ENCODE measurements at regions not wholly inside any gene's neighbourhood (a gene's known extent, or its start where the extent isn't known, plus 50 kb on each side); places are given as distances from the start of the nearest gene placed in this dataset.

DNA sequence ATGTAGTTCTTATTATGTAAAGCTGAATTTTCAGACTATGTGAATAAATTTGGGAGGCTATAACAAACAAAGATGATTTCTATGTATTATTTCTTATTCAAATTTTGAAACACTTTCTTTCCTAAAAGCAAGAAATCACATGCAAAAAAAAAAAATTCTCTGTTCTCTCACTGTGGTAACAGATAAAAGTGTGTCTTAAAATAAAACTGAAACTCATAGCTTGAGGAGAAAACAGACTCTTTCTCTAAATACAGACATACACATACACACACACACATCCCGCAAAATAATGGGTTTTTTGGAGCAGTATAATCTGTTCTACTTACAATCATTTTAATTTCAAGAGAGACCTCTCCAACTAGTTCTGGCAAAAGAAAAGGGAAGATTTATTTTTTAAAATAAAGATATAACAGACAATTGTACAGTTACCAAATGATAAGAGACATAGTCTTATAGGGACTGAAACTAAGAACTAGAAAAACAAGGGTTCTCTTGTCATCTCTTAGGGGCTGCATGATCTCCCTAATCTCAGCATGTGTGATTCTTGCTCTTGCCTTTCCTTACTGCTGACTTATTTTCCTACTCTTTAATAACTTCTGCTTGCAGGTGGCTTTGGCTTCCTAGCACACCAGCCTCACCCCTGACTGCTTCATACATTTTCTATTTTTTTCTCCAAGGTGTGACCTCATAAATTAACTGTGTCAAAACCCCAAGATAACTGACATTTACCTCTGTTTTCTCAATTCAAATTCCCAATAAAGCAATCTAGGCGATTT lies 483.5 kb upstream of the POT1 start:
- Histone ChIP-seq H3K9ac (ENCODE audit: low read length) (no peak overlapping the region), H3K4me2 (ENCODE audit: low read length) (no peak overlapping the region), H3K4me1 (ENCODE audit: insufficient read depth, low read length) (no peaks in the 10 kb centered on the region), H3K27me3 (ENCODE audit: insufficient read depth, low read length) (no peaks in the 10 kb centered on the region), H4K20me1 (ENCODE audit: insufficient read depth, low read length) (no peaks in the 10 kb centered on the region), H3K79me2 (ENCODE audit: insufficient read depth, low read length) (no peaks in the 10 kb centered on the region), H2AFZ (ENCODE audit: low read depth, low read length) (no peak overlapping the region), H3K9me3 (ENCODE audit: insufficient read depth, low read depth, low read length) (no peaks in the 10 kb centered on the region), H3K36me3 (ENCODE audit: insufficient read depth, low read length) (no peaks in the 10 kb centered on the region), H3K4me3 (ENCODE audit: insufficient read depth, low read depth, low read length) (no peak overlapping the region), H3K27ac (ENCODE audit: low read depth, low read length) (no peak overlapping the region)
- Mint-ChIP-seq H3K27ac (ENCODE audit: unreplicated experiment) (no peak overlapping the region), H3K9me3 (ENCODE audit: unreplicated experiment) (peaks cover 3% of the 10 kb centered on the region), H3K27me3 (ENCODE audit: low read depth, unreplicated experiment) (no peaks in the 10 kb centered on the region), H3K36me3 (ENCODE audit: low read depth, unreplicated experiment) (no peaks in the 10 kb centered on the region), H3K4me1 (ENCODE audit: low read depth, unreplicated experiment) (no peaks in the 10 kb centered on the region), H3K4me3 (ENCODE audit: unreplicated experiment) (no peak overlapping the region)
- no peak for FAIRE-seq
- TF ChIP-seq, protein P1, sequence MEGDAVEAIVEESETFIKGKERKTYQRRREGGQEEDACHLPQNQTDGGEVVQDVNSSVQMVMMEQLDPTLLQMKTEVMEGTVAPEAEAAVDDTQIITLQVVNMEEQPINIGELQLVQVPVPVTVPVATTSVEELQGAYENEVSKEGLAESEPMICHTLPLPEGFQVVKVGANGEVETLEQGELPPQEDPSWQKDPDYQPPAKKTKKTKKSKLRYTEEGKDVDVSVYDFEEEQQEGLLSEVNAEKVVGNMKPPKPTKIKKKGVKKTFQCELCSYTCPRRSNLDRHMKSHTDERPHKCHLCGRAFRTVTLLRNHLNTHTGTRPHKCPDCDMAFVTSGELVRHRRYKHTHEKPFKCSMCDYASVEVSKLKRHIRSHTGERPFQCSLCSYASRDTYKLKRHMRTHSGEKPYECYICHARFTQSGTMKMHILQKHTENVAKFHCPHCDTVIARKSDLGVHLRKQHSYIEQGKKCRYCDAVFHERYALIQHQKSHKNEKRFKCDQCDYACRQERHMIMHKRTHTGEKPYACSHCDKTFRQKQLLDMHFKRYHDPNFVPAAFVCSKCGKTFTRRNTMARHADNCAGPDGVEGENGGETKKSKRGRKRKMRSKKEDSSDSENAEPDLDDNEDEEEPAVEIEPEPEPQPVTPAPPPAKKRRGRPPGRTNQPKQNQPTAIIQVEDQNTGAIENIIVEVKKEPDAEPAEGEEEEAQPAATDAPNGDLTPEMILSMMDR (IDR thresholded peaks at IDR 0.05; ENCODE audit: insufficient read depth, low read depth, low read length) = no peak
- TF ChIP-seq EZH2 (IDR thresholded peaks at IDR 0.05; ENCODE audit: insufficient read depth, low read length) = no peak
- no peak for DNase-seq (ENCODE audit: low read depth)

DNA sequence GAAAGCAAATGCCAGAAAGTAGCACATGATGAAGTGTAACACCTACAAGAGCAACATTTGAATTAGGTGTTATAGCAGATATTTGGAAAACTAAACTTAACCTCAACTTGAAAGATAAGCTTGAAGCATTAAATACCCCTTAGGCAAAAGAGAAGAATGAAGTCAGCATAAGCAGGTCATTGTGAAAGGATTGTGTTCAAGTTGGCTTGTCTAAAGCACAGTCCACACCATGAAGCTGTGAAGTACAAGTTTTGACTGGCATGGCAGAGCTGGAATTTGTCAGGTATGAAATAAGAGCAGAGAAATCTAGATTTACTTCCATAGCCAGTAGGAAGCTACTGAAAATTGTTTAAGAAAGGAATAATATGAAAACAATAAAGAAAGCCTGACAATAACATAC lies 480.3 kb upstream of the POT1 start:
- Histone ChIP-seq H3K27me3 (ENCODE audit: insufficient read depth, low read length) (no peaks in the 10 kb centered on the region), H3K36me3 (ENCODE audit: insufficient read depth, low read length) (no peaks in the 10 kb centered on the region), H3K9me3 (ENCODE audit: insufficient read depth, low read depth, low read length) (no peaks in the 10 kb centered on the region), H3K4me3 (ENCODE audit: insufficient read depth, low read depth, low read length) (no peak overlapping the region), H3K4me2 (ENCODE audit: low read length) (no peak overlapping the region), H3K9ac (ENCODE audit: low read length) (no peak overlapping the region), H3K79me2 (ENCODE audit: insufficient read depth, low read length) (no peaks in the 10 kb centered on the region), H3K27ac (ENCODE audit: low read depth, low read length) (no peak overlapping the region), H2AFZ (ENCODE audit: low read depth, low read length) (no peak overlapping the region), H4K20me1 (ENCODE audit: insufficient read depth, low read length) (no peaks in the 10 kb centered on the region), H3K4me1 (ENCODE audit: insufficient read depth, low read length) (no peaks in the 10 kb centered on the region)
- Mint-ChIP-seq H3K36me3 (ENCODE audit: low read depth, unreplicated experiment) (no peaks in the 10 kb centered on the region), H3K9me3 (ENCODE audit: unreplicated experiment) (no peaks in the 10 kb centered on the region), H3K27me3 (ENCODE audit: low read depth, unreplicated experiment) (no peaks in the 10 kb centered on the region), H3K27ac (ENCODE audit: unreplicated experiment) (no peak overlapping the region), H3K4me1 (ENCODE audit: low read depth, unreplicated experiment) (no peaks in the 10 kb centered on the region), H3K4me3 (ENCODE audit: unreplicated experiment) (no peak overlapping the region)
- no peak for DNase-seq (ENCODE audit: low read depth)
- no peak for FAIRE-seq
- TF ChIP-seq, protein P1 (IDR thresholded peaks at IDR 0.05; ENCODE audit: insufficient read depth, low read depth, low read length) = no peak
- TF ChIP-seq EZH2 (IDR thresholded peaks at IDR 0.05; ENCODE audit: insufficient read depth, low read length) = no peak

DNA sequence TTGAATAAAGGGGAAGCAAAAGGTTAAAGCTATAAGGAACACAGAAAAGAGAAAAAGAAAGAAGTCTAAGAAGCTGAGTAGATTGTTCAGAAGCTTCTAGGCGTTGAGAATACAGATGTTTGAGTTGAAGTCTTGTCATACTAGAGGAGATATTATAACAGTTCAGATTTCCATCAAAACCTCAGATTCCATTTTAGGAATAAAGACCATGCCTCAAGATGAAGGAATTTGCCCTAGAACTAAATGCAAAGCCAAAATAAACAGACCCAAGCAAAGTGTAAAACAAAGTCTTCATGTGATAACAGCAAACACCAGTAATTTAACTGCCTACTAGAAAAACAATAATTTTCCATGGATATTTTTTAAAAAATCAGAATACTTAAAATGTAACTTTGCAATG lies 476.5 kb upstream of the POT1 start:
- no peak overlapping the region for H3K4me3 Mint-ChIP-seq (ENCODE audit: unreplicated experiment)
- H3K36me3 ChIP-seq (ENCODE audit: insufficient read depth, low read length) = no peaks in the 10 kb centered on the region
- H3K4me1 ChIP-seq (ENCODE audit: insufficient read depth, low read length) = no peaks in the 10 kb centered on the region
- no peak overlapping the region for H3K4me3 ChIP-seq (ENCODE audit: insufficient read depth, low read depth, low read length)
- H3K9me3 Mint-ChIP-seq (ENCODE audit: unreplicated experiment) = no peaks in the 10 kb centered on the region
- no peak overlapping the region for H2AFZ ChIP-seq (ENCODE audit: low read depth, low read length)
- no peak overlapping the region for H3K27ac ChIP-seq (ENCODE audit: low read depth, low read length)
- DNase-seq (ENCODE audit: low read depth) (no peak), FAIRE-seq (no peak)
- H4K20me1 ChIP-seq (ENCODE audit: insufficient read depth, low read length) = no peaks in the 10 kb centered on the region
- TF ChIP-seq, protein P1 (IDR thresholded peaks at IDR 0.05; ENCODE audit: insufficient read depth, low read depth, low read length) = no peak
- TF ChIP-seq EZH2 (IDR thresholded peaks at IDR 0.05; ENCODE audit: insufficient read depth, low read length) = no peak
- H3K36me3 Mint-ChIP-seq (ENCODE audit: low read depth, unreplicated experiment) = no peaks in the 10 kb centered on the region
- H3K27me3 Mint-ChIP-seq (ENCODE audit: low read depth, unreplicated experiment) = no peaks in the 10 kb centered on the region
- H3K9ac ChIP-seq (ENCODE audit: low read length) = no peak overlapping the region
- H3K4me2 ChIP-seq (ENCODE audit: low read length) = peak overlapping the region; percentile 28
- H3K27ac Mint-ChIP-seq (ENCODE audit: unreplicated experiment) = no peak overlapping the region
- no peaks in the 10 kb centered on the region for H3K79me2 ChIP-seq (ENCODE audit: insufficient read depth, low read length)
- H3K4me1 Mint-ChIP-seq (ENCODE audit: low read depth, unreplicated experiment) = no peaks in the 10 kb centered on the region
- no peaks in the 10 kb centered on the region for H3K9me3 ChIP-seq (ENCODE audit: insufficient read depth, low read depth, low read length)
- H3K27me3 ChIP-seq (ENCODE audit: insufficient read depth, low read length) = no peaks in the 10 kb centered on the region

Measured in astrocyte (in vitro differentiated cells and primary cell).